ENCODE measurements at regions not wholly inside any gene's neighbourhood (a gene's known extent, or its start where the extent isn't known, plus 50 kb on each side); places are given as distances from the start of the nearest gene placed in this dataset.

DNA sequence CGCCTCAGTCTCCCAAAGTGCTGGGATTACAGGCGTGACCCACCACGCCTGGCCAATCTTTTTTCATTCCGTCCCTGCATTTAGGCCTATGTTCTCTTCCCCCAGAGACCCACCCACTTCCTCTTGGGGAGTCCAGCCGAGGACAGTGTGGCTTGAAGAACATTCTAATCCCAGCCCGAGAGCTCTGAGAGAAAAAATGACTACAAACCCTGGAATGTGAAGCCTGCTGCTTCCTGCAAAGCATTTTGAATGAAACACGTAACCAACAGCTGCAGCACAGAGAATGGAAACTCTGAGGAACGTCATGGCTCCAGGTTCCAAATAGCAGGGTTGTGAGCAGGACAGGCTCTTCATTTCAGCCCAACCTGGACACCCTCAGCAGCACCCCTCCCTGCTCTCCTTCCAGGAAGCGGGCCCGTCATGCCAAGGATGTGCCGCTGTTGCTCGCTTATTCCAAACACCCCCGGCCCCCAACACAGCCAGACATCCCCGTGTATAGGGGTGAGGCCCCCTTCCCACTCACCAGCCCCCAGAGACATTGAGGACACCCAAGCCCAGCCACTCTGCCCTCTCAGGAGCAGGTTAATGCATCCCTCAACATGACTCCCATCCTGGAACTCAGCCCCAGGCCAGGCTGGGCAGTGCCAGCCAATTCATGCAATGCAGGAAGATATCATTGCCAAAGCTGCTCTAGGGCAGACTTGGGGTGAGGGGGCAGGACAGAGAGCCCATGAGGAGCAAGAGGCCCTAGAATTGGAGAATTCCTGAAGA lies 139.8 kb downstream of the ZFP36L2 start:
- peak; percentile 96 for DNase-seq

DNA sequence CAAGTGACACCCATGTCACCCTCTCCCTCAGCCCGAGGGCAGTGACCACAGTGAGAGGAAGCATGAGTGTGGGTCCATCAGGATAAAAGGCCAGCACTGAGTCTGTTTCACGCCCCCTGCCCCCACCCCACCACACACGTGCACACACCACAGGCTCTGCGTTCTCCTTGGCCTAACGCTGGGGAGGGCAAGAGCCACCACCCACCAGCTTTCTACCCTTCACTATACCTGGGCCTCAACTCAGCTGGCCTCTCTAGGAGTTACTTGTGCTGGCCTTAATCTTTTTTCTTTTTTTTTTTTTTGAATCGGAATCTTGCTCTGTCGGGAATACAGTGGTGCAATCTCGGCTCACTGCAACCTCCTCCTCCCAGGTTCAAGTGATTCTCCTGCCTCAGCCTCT lies 140.5 kb downstream of the ZFP36L2 start:
- no peak for DNase-seq

DNA sequence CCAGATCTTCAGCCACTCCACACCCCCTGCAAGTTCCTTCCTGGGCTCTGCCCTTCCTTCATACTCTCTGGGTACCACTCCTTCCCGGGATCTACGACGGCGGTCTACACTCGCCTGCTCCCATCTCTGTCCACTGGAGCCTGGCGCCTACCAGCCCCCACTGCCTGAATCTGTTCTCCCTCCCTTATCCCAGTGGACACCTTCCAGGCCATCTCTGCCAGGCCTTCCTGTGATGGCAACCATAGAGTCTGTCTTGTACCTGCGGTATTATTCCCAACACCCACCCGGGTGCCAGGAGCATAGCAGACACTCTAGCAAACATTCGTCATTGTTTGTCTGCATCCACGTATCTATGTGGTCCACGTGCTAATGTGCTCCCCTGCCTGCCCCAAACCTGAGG lies 140.9 kb downstream of the ZFP36L2 start:
- no peak for DNase-seq

DNA sequence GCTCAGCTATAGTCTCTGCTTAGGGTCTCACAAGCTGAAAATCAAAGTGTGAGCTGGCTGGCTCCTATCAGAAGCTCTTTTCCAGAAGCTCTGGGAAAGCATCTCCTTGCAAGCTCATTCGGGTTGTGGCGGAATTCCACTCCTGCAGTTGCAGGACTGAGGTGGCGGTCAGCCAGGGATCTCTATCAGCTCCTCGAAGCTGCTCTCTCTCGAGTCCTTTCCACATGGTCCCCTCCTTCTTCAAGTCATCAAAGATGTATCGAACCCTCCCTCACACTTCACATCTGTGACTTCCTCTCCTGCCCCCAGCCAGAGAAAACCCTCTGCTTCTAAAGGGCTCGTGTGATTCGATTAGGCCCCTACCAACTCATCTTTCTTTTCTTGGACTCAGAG lies 141.7 kb downstream of the ZFP36L2 start:
- peak; percentile 88 for DNase-seq

DNA sequence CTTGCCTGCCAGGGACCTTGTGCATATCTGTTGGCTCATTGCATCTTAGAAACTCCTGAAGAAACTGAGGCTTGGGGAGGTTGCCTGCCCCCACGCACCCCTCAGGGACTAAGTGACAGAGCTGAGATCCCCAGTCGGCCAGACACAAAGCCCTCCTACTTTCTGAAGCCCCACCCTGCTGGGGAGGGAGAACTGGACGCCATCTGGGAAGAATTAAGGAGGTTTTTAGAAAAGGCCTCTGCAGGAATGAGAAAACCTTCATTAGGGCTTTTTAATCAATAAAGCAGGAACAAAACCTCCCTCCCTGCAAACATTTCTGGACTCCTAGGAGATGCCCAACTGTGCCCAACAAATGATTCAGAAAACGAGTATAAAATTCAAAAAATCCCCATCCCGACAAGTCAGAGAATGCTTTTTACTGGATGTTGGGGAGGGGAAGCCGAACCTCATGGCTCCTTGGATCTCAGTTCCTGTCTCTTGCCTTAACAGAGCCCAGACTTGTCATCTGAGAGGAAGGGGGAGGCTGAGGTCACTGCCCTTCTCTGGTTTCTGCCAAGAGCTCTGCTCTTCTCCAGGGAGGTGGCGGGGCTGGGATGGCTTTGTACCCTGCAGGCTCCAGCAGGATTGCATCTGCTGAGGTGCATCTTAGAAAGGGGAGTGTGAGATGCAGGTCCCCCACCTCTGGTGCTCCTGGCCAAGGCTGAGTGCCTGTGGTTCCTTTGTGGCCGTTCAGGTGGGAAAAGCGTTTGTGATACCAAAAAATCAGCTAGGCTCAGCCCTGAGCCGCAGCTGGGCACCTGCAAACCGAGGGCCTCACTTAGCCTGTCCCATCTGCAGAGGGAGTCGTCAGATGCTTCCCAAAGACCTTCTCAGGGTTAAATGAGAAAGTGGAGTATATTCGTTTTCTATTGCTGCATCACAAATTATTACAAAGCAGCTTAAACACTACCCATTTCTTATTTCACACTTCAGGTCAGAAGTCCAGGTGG lies 142.4 kb downstream of the ZFP36L2 start:
- DNase-seq: no peak

DNA sequence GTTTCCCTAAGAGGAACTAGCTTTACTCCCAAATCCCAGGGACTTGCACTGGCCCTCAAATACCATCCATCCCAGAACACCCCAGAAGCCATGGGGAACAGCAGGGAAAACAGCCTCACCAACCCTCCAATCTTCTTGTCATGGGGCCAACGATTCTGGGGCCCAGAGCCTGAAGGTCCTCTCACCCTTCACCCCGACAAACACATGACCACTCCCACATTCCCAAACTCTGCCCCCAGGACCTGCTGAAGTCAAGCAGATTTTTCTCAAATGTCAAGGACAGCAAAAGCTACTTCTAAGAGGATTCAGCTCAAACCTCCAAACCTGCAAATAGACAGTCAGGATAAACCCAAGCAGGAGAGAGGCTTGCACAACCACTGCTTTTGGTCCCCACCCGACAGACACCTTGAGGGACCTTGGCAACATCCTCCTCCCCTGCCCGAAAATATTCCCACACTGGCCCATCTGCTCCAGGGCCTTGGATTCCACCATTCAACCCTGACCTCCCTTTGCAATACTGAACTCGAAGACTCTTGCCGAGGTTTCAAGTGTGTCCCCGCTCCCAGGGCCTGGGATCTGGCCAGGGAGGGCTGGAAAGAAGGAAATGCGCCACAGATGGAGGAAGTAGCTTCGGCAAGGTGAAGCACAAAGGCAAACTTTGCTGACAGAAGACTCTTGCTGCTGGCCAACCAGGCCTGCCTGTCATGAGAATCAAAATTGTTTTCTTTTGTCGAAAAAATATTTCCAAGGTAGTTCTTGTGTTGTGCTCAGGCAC lies 143.3 kb downstream of the ZFP36L2 start:
- DNase-seq: no peak

DNA sequence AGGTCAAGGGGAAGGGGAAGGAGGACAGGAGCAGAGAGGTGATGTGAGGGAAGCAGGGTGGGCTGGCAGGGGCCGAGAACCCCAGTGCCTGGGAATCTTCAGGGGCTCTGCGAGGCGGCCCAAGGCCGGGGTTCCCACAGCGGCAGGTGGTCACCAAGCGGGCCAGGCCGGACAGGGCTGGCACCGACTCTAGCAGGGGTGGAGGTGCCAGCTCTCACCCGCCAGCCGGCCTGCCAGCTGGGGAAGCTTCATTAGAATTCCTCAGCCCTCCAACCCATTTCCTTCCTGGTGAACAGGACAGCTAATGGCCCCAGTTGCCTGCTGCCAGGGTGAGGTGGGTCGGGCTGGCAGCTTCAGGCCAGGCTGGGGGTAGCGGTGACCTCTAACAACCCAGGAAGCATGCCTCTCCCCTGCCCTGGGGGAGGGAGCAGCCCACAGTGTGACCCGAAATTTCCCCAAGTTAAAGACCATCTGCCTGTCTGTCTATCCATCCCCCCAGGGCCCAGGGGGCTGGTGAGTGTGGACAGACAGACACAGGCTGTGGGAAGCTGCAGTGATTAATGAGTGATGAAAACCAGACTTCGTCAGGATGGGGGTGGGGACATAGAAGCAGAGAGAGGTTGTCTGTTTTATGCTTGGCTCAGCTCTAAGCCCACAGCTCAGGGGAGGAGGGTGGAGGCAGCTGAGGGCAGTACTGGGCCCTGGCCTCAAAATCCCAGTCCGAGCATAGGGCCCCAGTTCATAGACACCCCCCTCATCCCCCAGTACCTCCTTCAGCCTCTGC lies 144.1 kb downstream of the ZFP36L2 start:
- peak; percentile 72 for DNase-seq

DNA sequence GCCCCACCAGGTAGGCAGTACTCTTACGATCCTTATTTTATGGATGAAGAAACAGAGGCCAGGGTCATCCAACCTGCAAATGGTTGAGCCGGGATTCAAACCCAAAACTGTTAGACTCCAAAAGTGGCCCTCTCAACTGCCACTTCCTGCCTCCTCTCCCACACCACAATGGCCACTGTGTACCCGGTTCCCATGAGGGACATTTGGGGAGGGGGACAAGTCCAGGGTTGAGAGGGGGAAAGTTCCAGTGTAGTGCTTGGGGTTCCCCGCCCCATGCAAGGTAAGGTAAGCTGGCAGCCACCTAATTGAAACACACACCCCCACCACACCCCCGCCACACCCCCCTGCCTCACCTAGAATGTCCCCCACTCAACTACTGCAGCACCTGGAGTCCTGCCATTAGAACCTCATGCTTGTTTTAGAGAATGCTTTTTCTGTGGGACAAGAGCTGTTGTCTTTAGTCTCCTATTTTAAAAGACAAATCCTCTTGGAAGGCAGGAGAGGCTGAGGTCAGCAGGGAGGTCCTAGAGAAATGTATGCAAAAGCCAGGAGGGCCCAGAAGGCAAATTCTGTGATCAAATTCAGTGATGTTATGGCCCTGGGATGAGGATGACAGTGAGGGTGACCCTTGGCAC lies 145.2 kb downstream of the ZFP36L2 start:
- DNase-seq: no peak

DNA sequence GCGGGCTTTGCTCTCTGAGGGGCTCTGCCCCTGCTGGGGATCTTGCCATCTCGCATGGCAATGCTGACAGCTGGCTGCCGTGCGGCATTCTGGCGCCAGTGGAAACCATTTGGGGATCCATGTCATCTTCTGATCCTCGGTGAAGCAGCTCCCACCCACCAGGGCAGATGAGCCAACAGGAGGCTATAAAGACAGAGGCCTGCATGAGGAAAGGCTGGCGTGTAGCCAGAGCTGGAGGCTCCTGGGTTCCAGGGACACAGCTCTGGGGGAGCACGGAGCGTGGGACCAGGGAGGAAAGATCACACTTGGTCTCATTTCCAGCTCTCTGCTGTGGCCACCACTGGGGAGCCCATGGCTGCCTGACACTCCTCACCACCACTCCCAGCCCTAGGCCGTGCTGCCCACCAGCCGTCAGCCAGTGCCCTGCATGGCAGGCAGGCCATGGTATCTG lies 145.8 kb downstream of the ZFP36L2 start:
- no peak for DNase-seq

DNA sequence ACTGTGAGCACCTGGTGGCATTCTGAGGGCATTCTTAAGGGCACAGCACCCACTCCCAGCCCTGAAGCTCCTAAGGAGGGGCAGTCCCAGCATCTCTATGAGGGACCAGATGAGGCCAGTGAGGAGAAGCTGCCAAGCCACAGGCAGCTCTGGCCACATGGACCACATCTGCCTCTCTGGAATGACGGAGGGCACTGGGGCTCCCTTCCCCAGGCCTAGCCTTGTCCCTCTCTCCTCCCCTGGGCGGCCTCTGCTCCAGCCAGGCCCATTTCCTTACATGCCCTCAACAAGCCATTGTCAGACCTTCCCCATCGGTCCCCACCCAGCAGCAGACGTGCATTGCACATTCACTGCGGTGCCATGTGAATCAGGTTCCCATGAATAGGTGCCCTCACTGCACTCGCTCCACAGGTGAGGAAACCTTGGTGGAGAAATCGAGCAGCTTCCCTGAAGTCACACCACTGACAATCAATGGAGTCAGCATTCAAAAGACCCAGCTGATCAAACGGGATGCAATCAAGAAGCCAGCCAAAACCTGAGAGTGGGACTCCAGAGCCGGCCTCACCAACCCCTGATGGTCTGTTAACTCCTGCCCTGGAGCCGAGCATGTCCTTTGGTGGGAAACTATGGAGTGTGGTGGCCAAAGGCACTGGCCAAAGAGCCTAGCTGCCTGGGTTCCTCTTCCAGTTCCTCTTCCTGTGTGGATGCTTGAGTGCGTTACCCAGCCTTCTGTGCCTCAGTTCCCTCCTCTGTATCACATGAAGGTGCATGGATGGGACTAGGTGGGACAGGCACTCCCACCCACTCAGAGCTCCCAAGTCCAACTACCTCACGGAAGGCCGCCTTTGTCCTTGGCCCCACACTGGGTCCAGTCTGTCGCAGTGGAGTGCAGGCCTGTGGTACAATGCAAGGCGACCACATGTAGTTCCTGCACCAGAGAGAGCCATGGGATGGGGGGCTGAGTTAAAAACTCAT lies 147.3 kb downstream of the ZFP36L2 start:
- no peak for DNase-seq

DNA sequence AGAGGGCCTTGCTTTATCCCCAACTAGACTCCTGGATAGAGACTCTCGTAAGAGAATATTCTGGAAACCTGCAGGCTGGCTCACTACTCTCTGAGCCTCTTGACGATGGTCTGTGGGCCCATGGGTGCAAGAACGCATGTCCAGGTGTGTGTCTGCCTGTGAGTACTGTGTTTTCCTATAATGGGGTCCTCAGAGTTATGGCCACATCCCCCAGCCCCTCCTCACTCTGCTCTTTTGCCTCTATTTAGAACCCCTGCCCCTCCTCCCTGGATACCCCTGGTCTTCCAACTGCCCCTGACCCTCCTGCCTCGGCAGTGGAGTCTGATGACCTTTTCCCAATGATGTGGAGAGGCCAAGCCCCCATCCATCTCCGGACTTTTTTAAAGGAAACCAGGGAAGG lies 148.1 kb downstream of the ZFP36L2 start:
- DNase-seq: no peak

DNA sequence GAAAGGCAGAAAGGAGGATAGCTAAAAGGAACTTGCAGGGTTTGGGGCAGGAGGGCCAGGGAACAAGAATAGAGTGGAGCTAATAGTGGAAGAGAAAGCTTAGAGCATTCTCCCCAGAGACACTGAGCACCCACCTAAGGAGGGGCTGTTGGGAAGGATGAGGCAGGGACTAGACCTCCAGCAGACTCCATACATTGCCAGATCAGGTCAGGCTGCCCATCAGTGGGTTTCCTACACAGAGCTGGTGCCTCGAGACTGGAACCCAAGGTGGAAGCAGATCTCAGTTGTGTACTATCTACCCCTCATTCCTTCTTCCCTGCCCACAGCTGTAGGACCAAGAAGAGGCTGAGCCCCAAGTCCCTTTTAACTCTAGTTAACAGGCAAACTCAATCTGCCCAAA lies 148.5 kb downstream of the ZFP36L2 start:
- DNase-seq: no peak

DNA sequence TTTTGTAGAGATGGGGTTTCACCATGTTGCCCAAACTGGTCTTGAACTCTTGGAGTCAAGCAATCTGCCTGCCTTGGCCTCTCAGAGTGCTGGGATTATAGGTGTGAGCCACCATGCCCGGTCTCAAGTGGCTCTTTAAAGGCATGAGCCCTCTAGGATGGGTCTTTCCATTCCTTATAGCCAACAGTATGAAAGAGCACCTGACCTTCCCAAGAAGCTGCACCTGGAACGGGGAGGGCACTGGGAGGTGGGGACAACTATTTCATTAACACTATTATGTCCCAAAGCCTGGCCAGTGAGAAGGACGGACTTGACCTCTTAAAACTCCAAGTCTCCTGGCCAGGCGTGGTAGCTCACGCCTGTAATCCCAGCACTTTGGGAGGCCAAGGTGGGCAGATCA lies 149.7 kb downstream of the ZFP36L2 start:
- no peak for DNase-seq

DNA sequence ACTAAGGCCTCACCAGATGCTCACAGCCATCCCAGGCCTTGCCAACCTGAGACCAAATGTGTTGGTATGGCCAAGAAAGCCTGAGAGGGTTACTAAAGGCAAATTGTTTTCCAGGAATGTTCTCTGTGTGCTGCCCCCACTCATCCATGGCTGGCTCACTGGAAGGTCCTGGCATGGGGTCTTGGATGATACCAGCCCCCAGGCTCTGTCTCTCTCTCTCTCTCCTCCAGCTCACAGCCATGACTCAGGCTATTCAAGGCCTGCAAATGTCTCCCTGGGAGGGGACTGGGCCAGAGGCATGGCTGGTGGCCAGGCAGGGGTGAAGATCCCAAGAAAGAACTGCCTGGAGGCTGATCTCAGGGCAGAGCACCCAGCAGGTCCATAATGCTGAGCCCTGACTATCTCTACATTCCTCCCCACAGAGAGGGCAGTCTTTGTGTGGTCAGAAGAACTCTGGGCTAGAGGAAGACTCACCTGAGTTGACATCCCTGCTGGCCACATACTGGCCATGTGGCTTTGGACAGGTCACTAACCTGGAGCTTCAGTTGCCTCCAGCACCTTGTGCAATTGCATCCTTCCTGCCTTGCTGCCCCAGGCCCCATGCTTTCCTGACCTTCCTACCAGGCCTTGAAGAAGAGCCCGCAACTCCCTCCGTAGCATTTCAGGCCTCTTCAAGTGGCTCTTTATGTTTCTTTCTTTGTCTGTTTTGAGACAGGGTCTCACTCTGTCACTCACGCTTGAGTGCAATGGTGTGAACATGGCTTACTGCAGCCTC lies 150.4 kb downstream of the ZFP36L2 start:
- DNase-seq: no peak

DNA sequence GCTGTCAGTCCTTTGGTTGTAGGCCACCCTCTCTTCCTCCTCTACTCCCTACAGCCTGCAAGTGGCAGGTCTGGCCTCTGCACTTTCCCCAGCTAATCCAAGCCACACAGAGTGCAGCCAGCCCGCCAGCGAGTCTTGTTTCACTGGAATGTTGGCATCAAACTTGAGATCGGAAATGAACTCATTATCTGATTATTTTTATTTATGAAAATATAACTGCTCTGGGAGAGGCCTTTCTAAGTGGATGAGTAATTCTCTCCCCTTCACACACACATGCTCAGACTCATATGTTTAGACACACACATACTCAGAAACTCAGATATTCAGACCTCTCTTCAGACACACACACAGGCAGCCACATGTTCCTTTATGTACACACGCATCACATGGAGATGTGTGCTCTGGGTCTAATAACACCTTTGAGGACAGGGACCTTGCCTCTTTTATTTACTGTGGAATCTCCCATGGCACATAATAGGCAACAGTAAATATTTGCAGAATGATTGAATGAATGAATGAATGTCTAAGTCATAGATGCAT lies 151.3 kb downstream of the ZFP36L2 start:
- DNase-seq: peak; percentile 89

DNA sequence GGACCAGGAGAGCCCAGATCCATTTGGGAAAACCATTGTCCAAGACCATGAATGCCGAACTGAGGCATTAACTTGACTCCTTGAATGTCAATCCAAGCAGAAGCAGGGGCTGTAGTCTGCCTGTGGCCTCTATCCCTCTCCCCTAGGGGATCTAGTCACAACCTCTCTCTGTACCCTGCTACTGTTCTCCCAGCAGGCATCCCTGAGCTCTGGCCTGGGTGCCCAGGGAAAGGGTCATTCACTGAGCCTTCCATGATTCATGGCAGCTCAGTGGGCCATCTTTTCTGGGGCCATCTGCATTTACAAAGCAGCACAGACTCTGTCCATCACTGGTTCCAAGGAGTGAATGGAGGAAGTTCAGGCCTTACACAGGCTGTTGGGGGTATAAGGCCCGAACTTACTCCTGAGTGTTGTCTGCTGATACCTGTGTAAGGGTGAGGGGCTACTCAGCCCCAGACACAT lies 151.8 kb downstream of the ZFP36L2 start:
- DNase-seq: no peak

DNA sequence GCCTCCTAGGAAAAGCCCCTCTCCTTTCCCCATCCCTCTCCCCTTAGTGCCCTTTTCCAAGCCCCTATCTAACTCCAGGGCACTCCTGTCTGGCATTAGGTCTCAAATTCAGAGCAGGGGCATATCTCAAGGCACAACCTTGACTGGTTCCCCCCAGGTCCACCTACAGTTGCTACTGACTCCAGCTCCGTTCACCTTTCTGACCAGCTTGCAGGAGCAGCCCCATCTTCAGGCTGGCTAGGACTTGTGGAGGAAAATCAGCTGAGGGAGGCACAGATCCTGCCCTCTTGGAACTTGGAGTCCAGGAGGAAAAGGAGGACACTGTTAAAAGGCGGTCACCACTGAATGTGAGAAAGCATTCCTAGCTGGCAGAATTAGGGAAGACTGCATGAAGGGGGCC lies 152.4 kb downstream of the ZFP36L2 start:
- DNase-seq: no peak

DNA sequence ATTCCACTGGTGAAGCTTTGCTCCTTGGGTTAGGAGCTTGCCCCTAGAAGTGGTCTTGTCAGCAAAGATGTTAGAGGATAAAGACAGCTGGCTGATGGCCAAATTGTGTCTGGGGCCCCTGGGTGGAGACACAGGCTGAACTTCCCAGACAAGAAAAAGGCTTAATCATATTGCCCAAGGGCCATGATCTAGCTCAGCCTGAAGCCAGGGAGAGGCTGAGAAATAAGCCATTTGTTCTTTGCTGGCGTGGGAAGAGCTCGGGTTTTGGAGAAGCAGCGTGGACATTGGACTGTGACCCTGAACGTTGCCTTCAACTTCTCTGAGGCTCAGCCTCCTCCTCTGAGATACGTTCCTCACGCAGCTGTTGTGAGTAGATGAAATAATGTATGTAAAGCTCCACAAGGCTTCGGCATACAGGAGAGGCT lies 153.0 kb downstream of the ZFP36L2 start:
- no peak for DNase-seq

Data from muscle of arm (tissue), 1 donor.